CD4-positive, alpha-beta T cell treated with Interleukin-21 for 1 hour (primary cell): ENCODE measurements at regions not wholly inside any gene's neighbourhood (a gene's known extent, or its start where the extent isn't known, plus 50 kb on each side); places are given as distances from the start of the nearest gene placed in this dataset.

ENCODE experiments used
- DNase-seq: peaks from one replicate; pipeline ENCODE4 v3.0.0-alpha.2; 2020

DNA sequence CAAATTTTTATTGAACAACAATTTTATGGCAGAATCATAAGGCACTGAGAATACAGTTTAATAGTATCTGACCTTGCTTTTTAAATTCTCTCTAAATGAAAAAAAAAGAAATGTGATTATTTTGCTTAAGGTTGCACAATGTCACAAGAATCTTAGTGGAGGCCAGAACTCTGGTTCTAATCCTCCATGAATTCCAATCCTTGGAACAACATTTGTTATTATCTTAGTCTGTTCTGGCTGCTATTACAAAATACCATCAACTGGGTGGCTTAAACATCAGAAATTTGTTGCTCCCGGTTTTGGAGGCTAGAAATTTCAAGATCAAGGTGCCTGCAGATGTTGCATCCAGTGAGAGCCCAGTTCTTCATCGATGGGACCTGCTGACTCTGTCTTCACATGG, 158.2 kb upstream of the POM121L12 start:
- DNase-seq: no peak

DNA sequence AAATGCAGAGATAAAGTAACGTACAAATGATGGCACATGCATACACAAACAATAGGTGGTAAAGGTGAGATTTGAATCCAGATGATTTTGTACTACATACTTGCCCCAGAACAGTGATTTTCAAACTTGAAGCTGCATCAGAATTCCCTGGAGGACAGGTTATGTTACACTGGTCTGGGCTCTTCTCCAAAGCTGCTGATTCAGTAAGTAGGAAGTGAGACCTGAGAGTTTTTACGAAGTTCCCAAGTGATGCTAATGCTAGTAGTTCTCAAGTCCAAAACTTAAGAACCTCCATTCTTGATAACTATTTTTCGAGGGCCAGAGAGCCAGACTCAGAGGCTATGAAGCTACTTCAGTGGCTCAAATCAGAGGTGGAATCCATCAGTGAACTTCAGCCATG, 159.0 kb upstream of the POM121L12 start:
- DNase-seq: no peak

DNA sequence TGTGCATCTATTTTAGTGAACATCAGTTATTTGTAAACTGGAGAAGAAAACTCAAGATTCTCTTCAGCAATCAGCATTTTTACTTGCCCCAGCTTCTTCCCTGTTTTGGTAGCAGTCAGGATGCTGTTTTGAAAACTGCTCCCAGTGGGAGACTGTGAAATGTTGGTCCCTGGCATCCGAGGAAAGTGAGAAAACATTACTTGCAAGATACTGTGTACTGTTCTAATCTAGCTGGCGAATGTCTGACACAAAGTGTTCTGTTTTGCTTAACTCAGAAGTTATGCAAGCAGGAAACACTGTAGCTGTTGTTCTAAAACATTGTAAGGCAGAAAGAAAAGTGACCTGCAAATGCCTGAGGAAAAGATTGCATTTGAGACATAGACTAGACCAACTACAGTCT, 171.8 kb upstream of the POM121L12 start:
- DNase-seq: no peak

DNA sequence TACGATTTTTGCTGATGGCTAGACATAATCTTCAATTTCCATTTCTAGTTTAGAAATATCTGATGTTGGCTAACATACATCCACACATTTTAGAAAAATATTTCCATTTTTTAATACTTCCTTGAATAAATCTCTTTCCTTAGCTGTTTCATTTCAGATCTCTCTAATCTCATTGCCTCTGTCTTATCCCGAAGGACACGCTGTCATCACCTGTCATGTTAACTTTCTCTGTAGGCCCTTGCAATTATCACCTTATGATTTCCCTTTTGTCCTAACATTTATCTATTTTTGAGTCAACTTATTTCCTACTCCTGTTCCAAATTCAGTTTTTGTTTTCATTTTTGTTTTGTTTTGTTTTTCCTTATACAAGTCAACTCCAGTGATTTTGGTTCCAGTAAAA, 173.1 kb upstream of the POM121L12 start:
- no peak for DNase-seq

DNA sequence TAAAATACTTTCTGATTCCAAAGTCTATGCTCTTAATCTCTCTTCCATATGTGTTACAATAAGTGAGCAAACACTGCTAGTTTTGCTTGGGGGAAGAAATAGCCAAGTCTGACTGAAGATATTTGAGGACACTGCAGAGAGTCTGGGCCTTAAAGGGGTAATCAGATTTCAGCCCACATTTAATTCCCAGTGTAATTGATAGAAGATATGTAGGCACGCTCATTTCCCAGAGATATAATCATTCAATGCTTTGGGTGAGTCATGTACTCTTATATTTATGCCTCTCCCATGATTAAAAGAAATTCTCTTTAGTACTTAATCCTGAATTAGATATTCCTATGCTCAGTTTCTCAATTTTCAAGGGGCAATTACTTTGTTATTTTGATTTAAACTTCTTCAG, 178.1 kb upstream of the POM121L12 start:
- no peak for DNase-seq

DNA sequence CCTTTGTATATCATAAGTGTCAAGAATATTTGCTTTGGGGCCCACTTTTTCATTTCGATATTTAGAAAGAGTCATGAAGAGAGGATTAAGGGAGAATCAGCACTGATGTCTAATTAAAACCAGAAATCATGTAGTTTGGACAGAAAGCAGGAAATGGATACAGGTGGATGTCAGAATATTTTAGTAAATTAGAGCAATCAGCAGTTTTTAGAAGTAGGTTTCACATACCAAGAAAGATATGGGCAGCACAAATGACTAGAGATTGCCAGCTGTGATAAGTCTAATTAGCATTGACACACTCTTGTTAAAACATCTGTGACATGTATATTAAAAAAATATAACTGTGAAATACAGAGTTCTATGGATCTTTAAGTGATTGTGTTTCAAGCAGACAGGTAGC, 180.8 kb upstream of the POM121L12 start:
- no peak for DNase-seq

DNA sequence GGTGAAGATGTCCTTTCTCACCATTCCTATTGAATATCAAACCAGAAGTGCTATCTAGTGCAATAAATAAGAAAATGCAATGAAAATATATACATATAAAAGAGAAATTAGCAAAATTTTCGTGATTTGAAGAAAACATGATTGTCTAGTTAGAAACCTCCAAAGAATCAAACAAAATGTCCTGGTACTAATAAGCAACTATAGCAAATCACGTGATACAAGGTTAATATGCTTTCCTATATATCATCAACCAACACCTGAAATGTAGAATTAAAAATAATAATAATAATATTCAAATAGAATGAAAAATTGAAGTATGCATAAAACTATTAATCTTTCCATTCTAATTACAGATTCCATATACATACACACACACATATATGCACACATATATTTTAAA, 183.9 kb upstream of the POM121L12 start:
- DNase-seq: no peak

DNA sequence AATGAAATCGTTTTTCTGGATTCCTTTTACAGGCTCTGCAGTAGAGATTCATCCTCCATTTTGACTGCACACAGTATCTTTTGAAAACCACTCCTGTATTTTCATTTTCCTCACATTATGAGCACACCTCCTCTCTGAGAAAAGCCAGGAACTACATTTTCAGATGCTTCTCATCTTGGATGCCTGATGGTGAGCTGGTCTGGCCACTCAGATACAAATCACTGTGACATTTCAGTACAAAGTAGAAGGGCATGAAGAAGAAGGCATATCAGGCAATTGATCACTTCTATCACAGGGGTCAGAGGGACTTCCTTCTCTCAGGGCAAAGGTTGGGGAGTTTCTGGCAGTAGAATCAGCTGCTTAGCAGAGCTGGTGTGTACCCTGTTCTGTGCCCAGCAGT, 192.0 kb upstream of the POM121L12 start:
- no peak for DNase-seq

DNA sequence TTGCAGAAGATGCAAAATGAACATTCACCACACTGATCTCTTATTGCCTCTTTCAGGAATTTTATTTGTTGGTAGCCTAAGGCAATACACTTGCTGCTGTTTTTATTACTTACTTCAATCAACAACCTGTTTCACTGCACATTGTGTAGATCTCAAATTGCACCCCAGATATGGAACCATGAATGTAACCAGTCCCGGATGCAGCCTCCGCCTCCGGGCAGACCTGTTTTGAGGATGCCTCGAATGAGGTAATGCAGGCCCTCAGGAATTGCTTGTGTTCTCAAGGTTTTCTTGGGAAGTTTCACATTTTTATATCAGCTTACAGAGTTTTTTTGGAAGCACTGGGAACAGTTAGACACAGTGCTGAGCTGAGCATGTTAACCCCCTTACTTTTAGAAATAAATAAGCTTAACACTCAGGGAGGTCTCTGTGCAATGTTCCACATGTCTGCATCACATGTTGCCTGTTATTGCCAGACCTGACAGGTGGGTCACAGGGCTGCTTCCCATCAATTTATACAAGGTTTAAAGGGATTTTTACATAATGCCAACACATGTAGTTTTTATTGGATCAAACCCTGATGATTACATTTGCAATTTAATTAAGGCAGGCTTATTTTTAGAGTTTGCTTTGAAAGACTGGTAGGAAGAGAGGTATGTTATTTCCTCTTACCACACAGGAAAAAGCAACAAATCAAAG, 193.1 kb upstream of the POM121L12 start:
- no peak for DNase-seq

DNA sequence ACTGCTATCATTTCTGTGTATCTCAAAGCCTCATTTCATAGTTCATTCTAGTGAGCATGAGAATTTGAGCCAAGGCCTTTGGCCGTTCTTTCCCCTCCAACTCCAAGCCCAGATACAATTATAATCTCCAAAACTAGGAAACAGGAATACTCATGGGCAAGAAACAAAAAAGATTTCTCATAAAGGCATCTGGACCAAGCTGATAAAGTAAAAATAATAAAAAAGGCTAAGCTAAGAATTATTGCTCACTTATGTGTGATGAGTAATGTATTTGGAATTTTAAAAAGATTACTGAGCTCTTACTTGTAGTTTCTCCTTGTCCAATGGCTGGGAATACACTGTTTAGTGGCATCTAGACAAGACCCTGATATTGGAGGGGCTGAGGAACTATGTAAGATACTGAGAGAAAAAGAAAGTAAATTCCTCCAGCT, 196.4 kb upstream of the POM121L12 start:
- DNase-seq: no peak

DNA sequence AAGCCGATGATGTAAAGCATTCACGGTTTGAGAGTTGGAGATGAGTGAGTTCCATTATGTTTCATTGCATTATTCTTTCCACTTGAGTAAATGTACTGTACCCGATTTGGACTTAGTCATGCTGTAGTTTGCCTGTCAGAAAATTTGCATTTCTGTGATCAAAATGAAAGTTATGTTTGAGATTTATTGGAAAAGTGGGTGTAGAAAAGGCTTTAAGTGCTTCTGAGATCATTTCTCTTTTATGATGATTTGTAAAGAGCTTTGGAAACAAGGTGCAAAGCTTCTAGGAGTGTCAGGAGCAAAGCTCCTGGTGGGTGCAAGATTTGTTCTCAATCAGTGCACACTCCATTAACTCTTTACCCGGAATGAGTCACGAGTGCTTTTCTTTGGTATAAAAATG, 204.1 kb upstream of the POM121L12 start:
- no peak for DNase-seq

DNA sequence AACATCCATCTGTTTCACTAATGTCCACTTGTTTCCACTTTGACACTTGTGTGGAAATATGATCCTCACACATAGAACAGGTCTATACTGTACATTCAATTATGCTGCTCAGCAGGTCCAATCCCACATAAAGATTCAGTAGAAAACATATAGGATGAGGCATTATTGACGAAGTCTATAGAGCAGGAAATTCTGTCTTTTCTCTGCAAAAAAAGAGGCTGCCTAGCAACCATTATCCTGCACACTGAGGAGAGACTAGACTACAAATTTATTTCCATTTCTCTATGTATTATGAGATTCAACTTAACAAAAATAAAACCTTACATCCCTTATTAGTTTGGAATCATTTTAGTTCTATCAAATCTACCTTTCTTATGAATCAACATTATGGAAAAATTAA, 204.6 kb upstream of the POM121L12 start:
- DNase-seq: no peak

DNA sequence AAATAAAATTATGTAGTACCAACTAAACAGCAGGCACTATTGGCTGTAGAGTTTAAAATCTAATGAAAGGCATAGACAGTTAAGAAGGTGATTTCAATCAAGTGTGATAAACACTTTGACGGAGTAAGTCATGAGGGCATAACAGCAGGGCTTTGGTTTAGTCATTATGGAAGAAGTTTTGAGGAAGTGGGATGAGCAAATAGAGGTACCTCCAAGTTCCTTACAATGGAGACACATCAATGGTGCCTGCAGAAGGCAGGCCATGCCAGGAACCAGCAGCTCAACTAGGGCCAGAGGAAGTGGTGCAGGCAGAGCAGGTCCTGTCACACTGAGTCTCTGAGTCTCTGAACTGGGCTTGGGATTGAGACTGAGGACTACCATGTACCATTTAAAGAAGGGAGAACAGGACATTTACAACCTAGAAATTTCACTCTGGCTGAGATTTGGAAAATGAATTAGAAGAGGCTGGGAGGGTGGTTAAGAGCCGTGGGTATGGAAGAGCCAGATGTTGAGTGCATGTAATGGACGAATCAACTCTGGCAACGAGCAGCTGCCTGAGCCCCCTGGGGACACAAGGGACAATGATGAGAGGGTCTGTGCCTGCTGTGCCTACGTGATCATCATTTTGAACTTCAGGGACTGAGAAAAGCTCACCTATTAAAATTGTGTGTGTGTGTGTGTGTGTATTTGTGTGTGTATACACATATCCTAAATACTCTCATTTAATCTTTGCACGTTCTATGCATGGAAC, 208.7 kb upstream of the POM121L12 start:
- no peak for DNase-seq

DNA sequence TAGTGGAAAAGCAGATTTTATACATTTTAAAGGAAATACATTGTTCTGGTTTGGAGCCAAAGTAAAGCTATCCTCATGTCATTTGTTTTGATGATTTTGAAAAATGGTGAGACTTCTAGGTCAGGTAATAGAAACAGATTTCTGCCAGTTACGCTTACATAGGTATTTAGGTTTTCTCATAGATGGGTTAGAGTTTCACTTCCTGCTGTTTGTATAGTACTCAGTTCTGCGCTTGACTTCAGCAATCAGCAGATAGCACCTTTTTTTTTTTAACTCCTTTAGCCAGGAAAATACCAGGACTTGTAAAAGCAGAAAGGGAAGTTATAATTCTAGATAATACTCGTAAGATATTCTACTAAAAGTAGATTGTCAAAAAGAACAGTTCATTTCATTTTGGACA, 209.8 kb upstream of the POM121L12 start:
- no peak for DNase-seq

DNA sequence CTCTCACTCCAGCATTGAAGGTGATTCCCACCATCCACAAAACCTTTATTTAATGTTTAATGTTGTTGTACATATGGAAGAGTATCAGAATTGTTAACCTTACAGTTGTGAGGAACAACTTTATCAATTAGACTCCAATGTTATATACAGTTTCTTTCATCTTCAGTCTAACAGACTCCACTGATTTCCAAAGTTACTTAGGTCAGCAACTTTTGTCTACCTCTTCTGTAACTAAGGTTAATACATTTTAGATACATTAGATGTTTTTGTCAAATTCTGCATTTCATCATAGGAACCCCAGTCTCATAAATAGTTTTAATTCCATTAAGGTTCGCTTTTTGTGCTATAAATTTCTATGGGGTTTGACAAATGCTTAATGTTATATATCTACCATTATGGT, 223.9 kb upstream of the POM121L12 start:
- no peak for DNase-seq

DNA sequence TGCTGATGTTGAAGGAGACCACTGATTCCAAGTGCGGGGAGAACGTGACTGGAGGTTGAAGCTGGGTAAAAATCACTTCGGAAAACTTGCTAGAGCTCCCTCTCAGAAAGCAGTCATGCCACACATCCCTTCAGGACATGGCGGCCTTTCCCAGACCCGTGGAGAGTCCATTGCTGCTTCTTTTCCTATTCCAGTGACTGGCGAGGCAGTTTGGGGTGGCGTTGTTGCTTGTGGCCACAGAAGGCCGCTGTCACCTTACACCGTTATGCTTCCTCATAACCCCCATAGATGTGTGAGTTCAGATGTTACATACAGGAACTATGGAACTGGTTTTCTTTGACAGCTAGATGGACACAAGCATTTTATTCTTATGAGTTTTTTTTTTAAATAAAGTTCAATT, 235.6 kb upstream of the POM121L12 start:
- no peak for DNase-seq

DNA sequence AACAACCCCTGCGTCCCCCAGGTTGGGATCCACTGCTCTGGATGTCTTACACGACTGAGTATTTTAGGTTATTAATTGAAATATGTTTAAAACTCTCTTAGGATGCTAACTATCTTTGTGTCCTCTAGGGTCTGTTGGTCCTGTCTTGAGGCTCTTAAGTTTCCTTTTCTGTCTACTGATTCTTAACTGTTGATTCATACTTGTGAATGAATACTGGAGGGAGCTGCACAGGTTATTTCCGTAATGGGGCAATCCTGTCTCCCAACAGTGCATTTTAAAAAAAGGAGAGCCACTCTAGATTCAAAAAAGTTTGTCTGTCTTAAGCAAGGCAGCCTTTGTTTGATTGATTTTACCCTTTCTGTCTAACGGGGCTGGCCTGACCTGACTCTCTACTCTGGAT, 237.6 kb upstream of the POM121L12 start:
- no peak for DNase-seq

DNA sequence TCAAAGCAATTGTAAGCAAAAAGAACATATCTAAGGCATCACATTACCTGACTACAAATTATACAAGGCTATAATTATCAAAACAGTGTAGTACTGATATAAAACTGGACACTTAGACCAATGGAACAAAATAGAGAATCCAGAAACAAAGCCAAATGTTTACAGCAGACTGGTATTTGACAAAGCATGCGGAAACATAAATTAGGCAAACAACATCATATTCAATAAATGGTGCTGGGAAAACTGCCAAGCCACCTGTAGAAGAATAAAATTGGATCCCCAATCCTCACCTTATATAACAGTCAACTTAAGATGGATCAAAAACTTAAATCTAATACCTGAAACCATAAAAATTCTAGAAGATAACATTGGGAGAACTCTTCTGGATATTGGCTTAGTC, 240.8 kb upstream of the POM121L12 start:
- DNase-seq: no peak

DNA sequence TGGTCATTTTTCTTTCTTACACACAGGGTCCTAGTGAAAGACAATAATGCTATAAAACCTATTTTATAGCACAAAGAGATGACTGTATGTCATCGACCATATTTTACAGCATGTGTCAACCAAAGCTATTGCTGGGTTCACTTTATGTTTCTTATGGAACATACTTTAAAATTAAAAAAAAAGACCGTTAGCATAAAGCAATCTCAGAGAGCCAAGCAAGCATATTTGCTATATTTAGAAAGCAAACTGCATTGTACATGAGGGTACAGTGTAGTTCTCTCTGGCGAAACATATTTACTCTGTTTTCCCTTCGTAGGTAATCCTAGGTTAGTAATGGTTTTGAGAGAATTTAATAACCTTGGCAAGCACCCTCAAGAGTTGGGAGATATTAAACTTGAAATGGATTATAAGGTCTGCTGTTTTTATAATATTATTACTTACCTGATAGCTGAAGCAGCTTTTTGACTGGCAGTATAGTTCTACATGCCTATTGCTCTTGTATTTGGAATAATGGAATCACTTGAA, 244.2 kb upstream of the POM121L12 start:
- no peak for DNase-seq

DNA sequence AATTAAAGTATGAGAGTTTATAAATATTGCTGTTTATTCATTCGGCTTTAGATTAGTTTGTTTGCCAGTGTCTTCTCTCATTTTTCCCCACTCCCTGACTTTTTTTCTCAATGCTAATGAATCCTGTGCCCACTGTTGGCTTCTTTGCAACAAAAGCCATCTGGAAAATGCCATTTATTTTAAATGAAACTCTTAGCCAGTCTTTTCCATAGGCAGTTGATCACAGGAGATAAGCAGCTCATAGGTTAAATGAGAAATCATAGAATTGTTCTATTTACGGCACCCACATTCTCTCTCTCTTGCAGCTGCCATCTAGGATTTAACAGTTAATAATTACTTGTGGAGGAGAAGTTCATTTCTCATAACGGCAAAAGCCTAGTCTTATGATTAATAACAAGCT, 249.3 kb upstream of the POM121L12 start:
- no peak for DNase-seq

DNA sequence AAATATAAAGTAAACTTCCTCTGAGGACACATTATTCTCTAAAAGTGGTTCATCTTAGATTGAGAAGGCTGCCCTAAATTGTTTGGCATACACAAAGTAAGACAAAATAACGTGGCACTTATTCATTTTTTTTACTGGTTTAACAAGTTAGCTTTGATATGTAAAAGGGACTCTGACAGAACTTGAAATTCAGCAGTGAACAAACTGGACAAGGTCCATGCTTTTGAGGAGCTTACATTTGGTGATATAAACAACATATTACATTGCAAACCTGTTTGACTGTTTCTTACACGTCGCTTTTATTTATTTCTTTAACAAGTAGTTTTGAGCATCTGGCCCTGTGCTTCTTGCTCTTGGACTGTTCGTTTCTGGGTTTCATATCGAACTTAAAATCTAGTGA, 253.1 kb upstream of the POM121L12 start:
- DNase-seq: no peak

DNA sequence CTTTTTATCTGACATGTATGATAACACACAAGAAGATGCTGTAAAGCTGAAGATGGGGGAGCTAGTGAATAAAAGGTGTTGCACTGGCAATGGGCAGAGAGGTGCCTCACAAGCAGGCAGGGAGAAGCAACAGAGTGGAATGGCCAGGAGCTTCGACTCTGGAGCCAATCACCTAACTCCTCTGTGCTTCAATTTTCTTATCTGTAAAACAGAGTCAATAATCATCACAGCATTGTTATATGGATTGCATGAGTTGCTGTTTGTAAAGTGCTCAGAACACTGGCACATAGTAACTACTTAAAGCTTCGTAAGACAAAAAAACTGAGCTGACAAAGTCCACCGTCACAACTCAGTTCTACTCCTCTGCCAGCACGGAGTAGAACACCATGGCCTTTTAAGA, 254.2 kb upstream of the POM121L12 start:
- DNase-seq: no peak

DNA sequence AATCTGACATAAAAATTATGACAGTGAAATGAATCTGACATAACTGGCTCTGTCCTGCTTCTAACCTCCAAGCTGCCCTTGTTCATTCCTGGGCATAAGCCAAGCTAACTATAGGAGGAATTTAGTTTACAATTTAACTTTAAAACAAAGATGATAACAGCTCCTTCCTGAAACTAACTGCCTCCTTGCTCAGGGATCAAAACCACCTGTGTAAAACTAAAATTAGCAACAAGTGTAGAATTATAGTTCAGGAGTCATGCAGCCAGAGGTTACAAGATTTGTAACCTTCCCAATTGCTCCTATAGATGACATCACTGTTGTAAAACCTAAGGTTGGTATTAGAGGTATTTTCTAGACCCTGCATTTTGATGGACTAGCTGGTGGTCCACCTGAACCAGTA, 256.4 kb upstream of the POM121L12 start:
- DNase-seq: no peak

DNA sequence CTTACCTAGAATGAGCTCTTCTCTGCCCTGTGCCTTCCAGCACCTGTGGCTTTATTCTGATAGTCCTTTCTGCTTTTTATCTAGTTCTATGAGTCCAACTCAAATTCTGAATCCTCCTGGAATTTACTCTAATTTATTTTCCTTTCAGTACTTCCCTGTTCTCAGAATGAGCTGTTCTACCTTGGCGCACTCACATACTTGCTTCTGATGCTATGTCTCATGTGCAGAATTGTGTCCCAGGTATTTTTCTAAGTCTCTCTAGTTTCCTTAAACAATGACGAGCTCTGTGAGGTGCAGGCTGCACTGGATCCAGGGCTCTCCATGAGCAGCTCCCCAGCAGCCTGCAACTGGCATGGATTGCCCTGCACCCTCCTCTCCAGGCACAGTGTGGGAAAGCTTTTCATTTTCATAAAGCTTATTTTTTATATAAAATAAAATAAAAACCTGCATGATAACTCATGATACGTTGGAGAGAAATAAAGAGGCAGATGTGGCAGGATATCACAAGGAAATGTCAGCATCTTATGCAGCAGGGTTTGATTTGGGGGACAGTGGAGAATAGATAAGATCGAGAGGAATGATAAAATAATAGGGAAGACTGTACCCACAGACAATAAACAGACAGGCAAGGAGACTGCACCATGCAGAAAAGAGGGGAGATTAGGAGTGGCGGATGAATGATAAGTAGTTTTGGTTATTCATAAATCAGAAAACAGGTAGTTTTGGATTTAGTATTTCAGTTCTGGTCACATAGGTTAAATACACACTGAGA, 258.2 kb upstream of the POM121L12 start:
- no peak for DNase-seq
